Epithelial cell of esophagus (primary cell): ENCODE measurements at regions not wholly inside any gene's neighbourhood (a gene's known extent, or its start where the extent isn't known, plus 50 kb on each side); places are given as distances from the start of the nearest gene placed in this dataset.

Experiments
- DNase-seq: peaks from one replicate; pipeline ENCODE4 v3.0.0; 2010; ENCODE audit warnings: low read depth
- H3K4me3 ChIP-seq: 2 replicates; pipeline ENCODE4 v1.5.1; 2011; ENCODE audit warnings: mild to moderate bottlenecking, low read length, control low read depth
- TF ChIP-seq, protein P1 (sequence below): IDR thresholded peaks from 2 replicates; pipeline ENCODE4 v1.5.1; 2011; ENCODE audit warnings: low read depth, mild to moderate bottlenecking, low read length, control low read depth, inconsistent platforms; ENCODE audit not compliant: insufficient read depth; ENCODE audit errors: missing control alignments

- TF ChIP-seq, protein P1, sequence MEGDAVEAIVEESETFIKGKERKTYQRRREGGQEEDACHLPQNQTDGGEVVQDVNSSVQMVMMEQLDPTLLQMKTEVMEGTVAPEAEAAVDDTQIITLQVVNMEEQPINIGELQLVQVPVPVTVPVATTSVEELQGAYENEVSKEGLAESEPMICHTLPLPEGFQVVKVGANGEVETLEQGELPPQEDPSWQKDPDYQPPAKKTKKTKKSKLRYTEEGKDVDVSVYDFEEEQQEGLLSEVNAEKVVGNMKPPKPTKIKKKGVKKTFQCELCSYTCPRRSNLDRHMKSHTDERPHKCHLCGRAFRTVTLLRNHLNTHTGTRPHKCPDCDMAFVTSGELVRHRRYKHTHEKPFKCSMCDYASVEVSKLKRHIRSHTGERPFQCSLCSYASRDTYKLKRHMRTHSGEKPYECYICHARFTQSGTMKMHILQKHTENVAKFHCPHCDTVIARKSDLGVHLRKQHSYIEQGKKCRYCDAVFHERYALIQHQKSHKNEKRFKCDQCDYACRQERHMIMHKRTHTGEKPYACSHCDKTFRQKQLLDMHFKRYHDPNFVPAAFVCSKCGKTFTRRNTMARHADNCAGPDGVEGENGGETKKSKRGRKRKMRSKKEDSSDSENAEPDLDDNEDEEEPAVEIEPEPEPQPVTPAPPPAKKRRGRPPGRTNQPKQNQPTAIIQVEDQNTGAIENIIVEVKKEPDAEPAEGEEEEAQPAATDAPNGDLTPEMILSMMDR: no peak
Observed at GRCh38 chr17:77521076-77521475, 380.3 kb downstream of the SEC14L1 start.

DNA sequence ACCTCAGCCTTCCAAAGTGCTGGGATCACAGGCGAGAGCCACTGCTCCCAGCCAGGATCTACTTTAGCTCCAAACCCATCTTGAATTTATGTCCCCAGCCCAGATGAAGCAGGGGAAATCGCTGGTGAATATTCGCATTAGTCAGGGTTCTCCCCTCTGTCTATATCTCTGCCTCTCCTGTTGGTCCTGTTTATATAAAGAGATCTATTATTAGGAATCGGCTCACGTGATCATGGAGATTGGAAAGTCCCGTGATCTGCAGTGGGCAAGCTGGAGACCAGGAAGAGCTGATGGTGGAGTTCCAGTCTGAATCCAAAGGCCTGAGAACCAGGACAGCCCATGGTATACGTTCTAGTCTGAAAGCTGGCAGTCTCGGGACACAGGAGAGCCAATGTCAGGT, 382.8 kb downstream of the SEC14L1 start:
- DNase-seq: no peak

More at GRCh38 chr17:77521076-77521475, 380.3 kb downstream of the SEC14L1 start:
- no peak for DNase-seq
- H3K4me3 ChIP-seq: no peak overlapping the region

GRCh38 chr17:77526259-77526711, 385.5 kb downstream of the SEC14L1 start:
- TF ChIP-seq, protein P1: no peak
- no peak for DNase-seq
- H3K4me3 ChIP-seq: no peak overlapping the region

More for the DNA sequence above, 382.8 kb downstream of the SEC14L1 start:
- TF ChIP-seq, protein P1: no peak
- H3K4me3 ChIP-seq: no peak overlapping the region

GRCh38 chr17:77526728-77527350, 386.1 kb downstream of the SEC14L1 start:
- TF ChIP-seq, protein P1: no peak
- H3K4me3 ChIP-seq: no peak overlapping the region
- DNase-seq: no peak

DNA sequence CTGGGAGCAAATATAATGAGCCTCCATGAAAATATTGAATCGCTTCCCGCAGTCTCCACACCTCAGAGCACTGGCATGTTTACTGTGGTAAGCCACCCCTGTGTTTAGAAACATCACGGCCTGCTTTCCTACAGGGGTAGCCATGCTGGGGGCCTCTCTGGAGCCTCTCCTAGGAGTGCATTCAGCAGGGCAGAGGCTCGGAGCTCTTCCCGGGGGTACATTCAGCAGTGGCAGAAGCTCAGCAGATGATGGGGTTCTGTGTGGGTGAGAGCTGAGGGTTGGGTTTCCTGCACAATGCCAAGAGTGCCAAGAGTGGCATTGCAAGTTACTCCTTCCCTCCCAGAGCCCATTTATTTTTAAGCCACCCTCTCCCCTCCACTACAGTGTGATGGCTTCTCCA, 386.6 kb downstream of the SEC14L1 start:
- H3K4me3 ChIP-seq: no peak overlapping the region
- TF ChIP-seq, protein P1: no peak
- DNase-seq: no peak

- DNase-seq: no peak
- no peak overlapping the region for H3K4me3 ChIP-seq
- TF ChIP-seq, protein P1: no peak
Observed at GRCh38 chr17:77527836-77528505, 387.2 kb downstream of the SEC14L1 start.
